GM13976 (cell line): ENCODE measurements at regions not wholly inside any gene's neighbourhood (a gene's known extent, or its start where the extent isn't known, plus 50 kb on each side); places are given as distances from the start of the nearest gene placed in this dataset.

Experiments
- DNase-seq: peaks from one replicate; pipeline ENCODE4 v3.0.0; 2012; ENCODE audit warnings: low spot score
- CTCF ChIP-seq: IDR thresholded peaks from 2 replicates; pipeline ENCODE4 v1.5.1; 2012; ENCODE audit warnings: borderline replicate concordance, mild to moderate bottlenecking; ENCODE audit not compliant: insufficient read depth; ENCODE audit errors: extremely low read depth, missing control alignments, control extremely low read depth
- in situ Hi-C: fragments of 300-500 bp; cut with MboI; formaldehyde crosslinking; loops from one replicate; pipeline ENCODE4 v1.12.0; 2022; ENCODE audit warnings: low sequenced_read_pairs, mixed read lengths, inconsistent platforms; ENCODE audit not compliant: unreplicated experiment

- in situ Hi-C loops, result no loop called here
- DNase-seq, result no peak
- TF ChIP-seq CTCF, result no peak
These were observed 114.3 kb downstream of the PPM1A start for GRCh38 chr14:60363275-60363674.

GRCh38 chr14:60363687-60364086, 114.7 kb downstream of the PPM1A start:
- TF ChIP-seq CTCF, result no peak
- DNase-seq, result no peak
- in situ Hi-C loops, result no loop called here

- in situ Hi-C loops, result no loop called here
- no peak for DNase-seq
- TF ChIP-seq CTCF, result no peak
These were observed 104.0 kb downstream of the C14orf39 start for GRCh38 chr14:60381909-60382308.
